Panc1 (cell line): ENCODE measurements at regions not wholly inside any gene's neighbourhood (a gene's known extent, or its start where the extent isn't known, plus 50 kb on each side); places are given as distances from the start of the nearest gene placed in this dataset.

ENCODE experiments used
- ATAC-seq: fragments of 200-7000 bp; cut with Tn5 transposase; 2 replicates; pipeline ENCODE4 v1.9.1; 2020; ENCODE audit warnings: mild to moderate bottlenecking, moderate library complexity
- BruUV-seq: library from RNA; stranded (reverse); fragments of 400-500 nt; replicated peaks from 2 replicates; lab custom pipeline; 2021; lab: Mats Ljungman, UMichigan
- CTCF ChIA-PET: fragments of 300-600 bp; sonication (Branson Sonifier 250); formaldehyde crosslinking; loops from one replicate; lab custom pipeline; 2022; ENCODE audit warnings: antibody characterized with exemption; lab: Charles Lee
- POLR2A ChIA-PET: fragments of 300-600 bp; sonication (Branson Sonifier 250); formaldehyde crosslinking; loops from one replicate; lab custom pipeline; 2022; ENCODE audit warnings: antibody characterized with exemption; lab: Charles Lee
- DNase-seq: peaks from one replicate; pipeline ENCODE4 v3.0.0-alpha.2; 2010; ENCODE audit warnings: low read depth, low spot score
- H3K27ac ChIP-seq: 2 replicates; pipeline ENCODE4 v1.5.1; 2011; ENCODE audit warnings: mild to moderate bottlenecking, low read length, inconsistent platforms
- H3K27me3 ChIP-seq: fragments of 200-500 bp; sonication (Bioruptor generic); 2 replicates; pipeline ENCODE4 v1.6.0; 2014; ENCODE audit warnings: low read length, inconsistent platforms; ENCODE audit not compliant: control insufficient read depth, insufficient read depth
- H3K36me3 ChIP-seq: fragments of 200-500 bp; sonication (Bioruptor generic); 2 replicates; pipeline ENCODE4 v1.5.1; 2014; ENCODE audit warnings: inconsistent platforms, mild to moderate bottlenecking, low read length, moderate library complexity; ENCODE audit not compliant: control insufficient read depth, insufficient read depth
- H3K4me1 ChIP-seq: 2 replicates; pipeline ENCODE4 v1.5.1; 2011; ENCODE audit warnings: inconsistent platforms, mild to moderate bottlenecking, low read length, moderate library complexity; ENCODE audit not compliant: control insufficient read depth, insufficient read depth
- H3K4me3 ChIP-seq, 2 experiments: 2 replicates each; pipeline ENCODE4 v1.5.1; 2011 to 2012; ENCODE audit warnings: low read depth in 2 of 2, low read length in 2 of 2, mild to moderate bottlenecking in 2 of 2, inconsistent platforms in 1 of 2, moderate library complexity in 1 of 2
- H3K9me3 ChIP-seq: fragments of 200-500 bp; sonication (Bioruptor generic); 2 replicates; pipeline ENCODE4 v1.5.1; 2014; ENCODE audit warnings: low read depth, mild to moderate bottlenecking, inconsistent platforms, low read length, moderate library complexity; ENCODE audit not compliant: control insufficient read depth, insufficient read depth
- CTCF ChIP-seq: fragments of 450-650 bp; IDR thresholded peaks from 2 replicates; pipeline ENCODE4 v1.5.1; 2017; ENCODE audit warnings: mild to moderate bottlenecking
- POLR2AphosphoS5 ChIP-seq: IDR thresholded peaks from 2 replicates; pipeline ENCODE4 v1.6.1; 2012; ENCODE audit warnings: mild to moderate bottlenecking, low read depth, low read length, moderate library complexity
- REST ChIP-seq, 2 experiments: IDR thresholded peaks; 2 replicates each; pipeline ENCODE4 v1.6.1; 2011 to 2012; ENCODE audit warnings: low read depth in 2 of 2, control low read depth in 1 of 2, low read length in 1 of 2, mild to moderate bottlenecking in 1 of 2, moderate library complexity in 1 of 2; ENCODE audit not compliant: insufficient read depth in 1 of 2
- SIN3A ChIP-seq: IDR thresholded peaks from 2 replicates; pipeline ENCODE4 v1.6.1; 2012; ENCODE audit warnings: low read depth, mild to moderate bottlenecking, low read length, moderate library complexity, borderline replicate concordance; ENCODE audit not compliant: insufficient read depth
- TCF7L2 ChIP-seq: IDR thresholded peaks from 2 replicates; pipeline ENCODE4 v1.6.1; 2011; ENCODE audit warnings: mild to moderate bottlenecking, low read depth, low read length, inconsistent platforms
- in situ Hi-C: cut with HindIII; loops from 2 replicates; pipeline ENCODE4 v1.10.0; 2016; ENCODE audit warnings: low sequenced_read_pairs, low pct_unique_long_range_greater_than_20kb
- intact Hi-C: fragments of 100-400 bp; cut with micrococcal nuclease; formaldehyde crosslinking; loops from one replicate; pipeline ENCODE4 v1.10.0; 2022; ENCODE audit not compliant: unreplicated experiment

- ATAC-seq, result no peak
- no peaks in the 10 kb centered on the region for H3K27me3 ChIP-seq
- POLR2A ChIA-PET, result no interaction called here
- CTCF ChIA-PET, result no interaction called here
- H3K9me3 ChIP-seq, result no peaks in the 10 kb centered on the region
- in situ Hi-C loops, result no loop called here
- intact Hi-C loops, result no loop called here
- H3K36me3 ChIP-seq, result no peaks in the 10 kb centered on the region
- no peak overlapping the region for H3K27ac ChIP-seq
- TF ChIP-seq SIN3A (no peak), POLR2AphosphoS5 (no peak), TCF7L2 (no peak), CTCF (no peak), REST (IDR thresholded peaks at IDR 0.05; ENCODE audit: insufficient read depth in 1 of 2, low read depth in 2 of 2, low read length in 1 of 2) (no peak)
- no peak for DNase-seq
- H3K4me3 ChIP-seq, result no peak overlapping the region
- no TSS peak for BruUV-seq
- peaks cover 2% of the 10 kb centered on the region; the same call in 1 of the 2 replicates for H3K4me1 ChIP-seq
Observed at GRCh38 chr21:41558842-41559241, 50.9 kb upstream of the TMPRSS2 start.

GRCh38 chr21:41557884-41558283 lies 49.9 kb upstream of the TMPRSS2 start:
- Histone ChIP-seq H3K9me3 (no peaks in the 10 kb centered on the region), H3K27me3 (no peaks in the 10 kb centered on the region), H3K27ac (no peak overlapping the region), H3K4me3 (no peak overlapping the region), H3K4me1 (peaks cover 2% of the 10 kb centered on the region; the same call in 1 of the 2 replicates), H3K36me3 (no peaks in the 10 kb centered on the region)
- DNase-seq (no peak), ATAC-seq (no peak)
- intact Hi-C loops, result no loop called here
- ChIA-PET CTCF (no interaction called here), POLR2A (no interaction called here)
- no TSS peak for BruUV-seq
- in situ Hi-C loops, result no loop called here
- no peak for TF ChIP-seq POLR2AphosphoS5
- no peak for TF ChIP-seq TCF7L2
- no peak for TF ChIP-seq CTCF
- TF ChIP-seq SIN3A, result no peak
